Cardiac fibroblast (primary cell): ENCODE measurements at regions not wholly inside any gene's neighbourhood (a gene's known extent, or its start where the extent isn't known, plus 50 kb on each side); places are given as distances from the start of the nearest gene placed in this dataset.

Source experiments
- DNase-seq, 2 donors: peaks; one replicate each; pipeline versions ENCODE4 v3.0.0 to v3.0.0-alpha.2; 2010; ENCODE audit warnings: low read depth in 2 of 2
- H3K4me3 ChIP-seq, 2 donors: replicated peaks in 1 of 2; 1 replicate in 1 of 2; 2 replicates in 1 of 2; pipeline ENCODE4 v1.5.1; 2011; ENCODE audit warnings: low read depth in 2 of 2, low read length in 2 of 2, mild to moderate bottlenecking in 2 of 2, moderate library complexity in 1 of 2
- TF ChIP-seq, protein P1 (sequence below): IDR thresholded peaks from one replicate; pipeline ENCODE4 v1.5.1; 2011; ENCODE audit warnings: low read depth, mild to moderate bottlenecking, low read length, inconsistent platforms

DNA sequence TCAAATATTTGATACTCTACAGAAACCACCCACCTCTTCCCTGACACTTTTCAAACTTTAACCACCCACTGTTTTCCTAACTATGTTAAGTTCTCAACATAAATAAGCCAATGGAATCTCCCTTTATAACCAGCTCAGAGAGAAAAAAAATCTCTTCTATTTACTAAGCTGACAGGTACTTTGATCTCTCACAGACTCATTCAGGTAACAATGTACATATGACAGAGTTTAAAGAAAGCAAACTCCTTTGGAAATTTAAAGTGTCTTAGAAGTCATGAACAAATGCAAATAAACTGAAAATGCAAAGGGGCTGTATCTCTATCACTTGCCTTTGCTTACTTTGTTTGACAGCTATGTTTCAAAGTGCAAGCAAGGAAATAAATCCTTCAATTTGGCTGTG lies 109.3 kb downstream of the KLF12 start:
- no peak overlapping the region for H3K4me3 ChIP-seq
- TF ChIP-seq, protein P1, sequence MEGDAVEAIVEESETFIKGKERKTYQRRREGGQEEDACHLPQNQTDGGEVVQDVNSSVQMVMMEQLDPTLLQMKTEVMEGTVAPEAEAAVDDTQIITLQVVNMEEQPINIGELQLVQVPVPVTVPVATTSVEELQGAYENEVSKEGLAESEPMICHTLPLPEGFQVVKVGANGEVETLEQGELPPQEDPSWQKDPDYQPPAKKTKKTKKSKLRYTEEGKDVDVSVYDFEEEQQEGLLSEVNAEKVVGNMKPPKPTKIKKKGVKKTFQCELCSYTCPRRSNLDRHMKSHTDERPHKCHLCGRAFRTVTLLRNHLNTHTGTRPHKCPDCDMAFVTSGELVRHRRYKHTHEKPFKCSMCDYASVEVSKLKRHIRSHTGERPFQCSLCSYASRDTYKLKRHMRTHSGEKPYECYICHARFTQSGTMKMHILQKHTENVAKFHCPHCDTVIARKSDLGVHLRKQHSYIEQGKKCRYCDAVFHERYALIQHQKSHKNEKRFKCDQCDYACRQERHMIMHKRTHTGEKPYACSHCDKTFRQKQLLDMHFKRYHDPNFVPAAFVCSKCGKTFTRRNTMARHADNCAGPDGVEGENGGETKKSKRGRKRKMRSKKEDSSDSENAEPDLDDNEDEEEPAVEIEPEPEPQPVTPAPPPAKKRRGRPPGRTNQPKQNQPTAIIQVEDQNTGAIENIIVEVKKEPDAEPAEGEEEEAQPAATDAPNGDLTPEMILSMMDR: no peak
- DNase-seq: no peak

DNA sequence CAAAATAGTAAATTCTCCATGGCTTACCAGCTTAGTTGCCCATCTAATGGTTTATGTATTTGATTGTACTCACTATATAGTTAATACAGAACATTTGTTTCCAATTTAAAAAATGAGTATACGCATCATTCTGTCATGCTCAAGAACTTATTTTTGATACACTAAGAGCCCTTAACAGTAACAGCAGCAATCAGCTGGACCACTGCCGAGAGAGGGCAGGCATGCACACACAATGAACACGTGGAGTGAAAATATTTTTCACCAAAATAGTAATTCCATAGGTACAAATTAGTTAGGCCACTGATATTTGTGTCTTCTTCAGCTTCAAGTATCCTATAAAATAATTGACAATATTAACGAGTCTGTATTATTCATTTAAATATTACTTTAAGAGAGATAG lies 109.9 kb downstream of the KLF12 start:
- TF ChIP-seq, protein P1: no peak
- DNase-seq: no peak
- H3K4me3 ChIP-seq: no peak overlapping the region

DNA sequence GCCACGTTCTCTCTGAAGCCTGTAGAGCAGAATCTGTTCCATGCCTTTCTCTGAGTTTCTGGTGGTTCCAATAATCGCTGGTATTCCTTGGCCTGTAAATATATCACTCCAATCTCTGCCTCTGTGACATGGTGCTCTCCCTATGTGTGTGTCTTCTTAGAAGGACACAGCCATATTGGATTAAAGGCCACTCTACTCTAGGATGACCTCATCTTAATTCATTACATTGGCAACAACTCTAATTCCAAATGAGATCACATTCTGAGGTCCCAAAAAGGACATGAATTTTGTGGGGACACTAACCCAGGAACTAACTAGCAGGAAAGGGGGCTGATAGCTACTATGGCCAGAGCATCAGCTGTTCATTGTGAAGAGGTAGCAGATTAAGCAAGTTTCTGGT lies 110.7 kb downstream of the KLF12 start:
- TF ChIP-seq, protein P1: no peak
- DNase-seq: no peak
- H3K4me3 ChIP-seq: no peak overlapping the region

DNA sequence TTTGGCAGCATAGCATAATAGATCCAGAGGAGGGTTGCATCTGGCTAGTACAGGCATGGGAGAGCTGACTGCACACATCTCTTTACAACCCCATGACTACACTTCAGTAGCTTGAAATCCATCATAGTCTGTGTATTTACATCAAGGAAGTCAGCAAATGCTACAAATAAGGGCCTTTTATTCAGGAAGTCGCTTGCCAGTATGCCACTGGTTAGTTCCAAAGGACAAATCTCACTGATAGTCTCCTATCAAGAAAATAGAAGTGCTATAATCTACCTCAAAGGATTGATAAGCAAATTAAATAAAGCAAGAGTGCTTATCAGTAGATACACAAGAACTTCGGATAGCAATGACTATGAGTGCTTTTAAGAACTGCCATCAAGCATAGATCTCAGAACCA lies 112.7 kb downstream of the KLF12 start:
- no peak for DNase-seq
- TF ChIP-seq, protein P1: no peak
- no peak overlapping the region for H3K4me3 ChIP-seq

DNA sequence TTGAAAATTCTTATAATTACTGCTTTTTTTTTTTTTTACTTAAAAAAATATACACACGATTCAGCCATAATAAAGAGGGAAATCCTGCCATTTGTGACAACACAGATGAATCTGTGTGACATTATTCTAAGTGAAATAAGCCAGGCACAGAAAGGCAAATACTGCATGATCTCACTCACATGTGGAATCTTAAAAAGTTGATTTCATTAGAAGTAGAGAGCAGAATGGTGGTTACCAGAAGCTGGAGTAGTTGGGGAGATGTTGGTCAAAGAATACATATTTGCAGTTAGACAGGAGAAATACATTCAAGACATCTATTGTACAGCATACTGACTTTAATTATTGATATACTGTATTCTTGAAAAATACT lies 116.2 kb downstream of the KLF12 start:
- no peak overlapping the region for H3K4me3 ChIP-seq
- DNase-seq: no peak
- TF ChIP-seq, protein P1: no peak

DNA sequence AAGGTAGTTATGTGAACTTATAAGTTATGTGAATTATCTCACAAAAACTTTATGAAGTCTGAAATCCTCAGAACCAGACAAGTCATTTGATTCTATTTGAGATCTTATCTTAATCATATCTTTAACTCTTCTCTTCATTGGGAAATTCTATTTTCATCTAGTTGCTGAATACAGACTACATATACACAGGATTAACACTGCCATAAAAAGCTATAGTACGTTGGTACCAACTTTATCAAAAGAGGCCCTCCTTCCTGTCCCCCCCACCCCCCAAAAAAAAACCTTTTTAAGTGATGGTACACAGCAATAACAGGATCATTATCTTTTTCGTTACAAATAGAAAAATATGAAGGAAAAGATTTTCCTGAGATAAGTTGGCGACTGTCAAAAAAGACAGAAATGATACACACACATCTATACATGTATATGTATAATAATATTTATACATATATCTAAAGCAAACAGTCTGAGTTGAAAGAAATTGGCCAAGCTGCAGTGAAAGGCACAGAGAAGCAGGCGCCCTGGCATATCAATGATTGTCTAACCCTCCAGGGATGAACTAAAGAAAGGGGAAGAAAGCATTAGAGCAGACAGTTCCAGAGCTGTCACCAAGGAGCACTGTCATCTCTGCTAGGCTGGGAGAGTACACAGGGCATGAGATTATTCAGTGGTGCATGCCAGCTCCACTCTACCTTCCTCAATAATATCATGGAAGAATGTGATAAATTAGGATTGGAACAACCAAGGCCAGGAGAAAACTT lies 116.7 kb downstream of the KLF12 start:
- H3K4me3 ChIP-seq: no peak overlapping the region
- TF ChIP-seq, protein P1: no peak
- DNase-seq: no peak

DNA sequence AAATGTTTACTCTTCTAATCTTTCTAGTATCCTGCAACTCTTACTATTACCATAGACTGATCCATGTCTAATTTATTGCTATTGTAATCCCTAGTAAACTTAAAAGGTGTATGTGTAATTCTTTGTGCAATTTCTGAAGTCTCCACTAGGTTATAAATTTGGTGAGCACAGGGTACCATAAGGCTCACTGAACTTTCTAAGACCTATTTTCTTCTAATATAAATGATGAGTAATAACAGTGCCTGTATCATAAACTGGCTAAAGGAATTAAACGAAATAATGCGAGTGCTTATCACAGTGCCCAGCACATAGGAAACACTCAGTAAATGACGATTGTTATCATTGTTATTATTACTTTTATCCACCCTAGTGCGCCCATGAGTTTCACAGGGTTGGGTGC lies 119.1 kb downstream of the KLF12 start:
- no peak overlapping the region for H3K4me3 ChIP-seq
- TF ChIP-seq, protein P1: peak; percentile 30
- DNase-seq: peak in 1 of 2 donors; percentile 41
